ENCODE measurements at regions not wholly inside any gene's neighbourhood (a gene's known extent, or its start where the extent isn't known, plus 50 kb on each side); places are given as distances from the start of the nearest gene placed in this dataset.
"Not testable (repeated sequence)": the region's sequence is repeated elsewhere in the genome, so short reads cannot be mapped to it uniquely, and the experiment has no call there.

DNA sequence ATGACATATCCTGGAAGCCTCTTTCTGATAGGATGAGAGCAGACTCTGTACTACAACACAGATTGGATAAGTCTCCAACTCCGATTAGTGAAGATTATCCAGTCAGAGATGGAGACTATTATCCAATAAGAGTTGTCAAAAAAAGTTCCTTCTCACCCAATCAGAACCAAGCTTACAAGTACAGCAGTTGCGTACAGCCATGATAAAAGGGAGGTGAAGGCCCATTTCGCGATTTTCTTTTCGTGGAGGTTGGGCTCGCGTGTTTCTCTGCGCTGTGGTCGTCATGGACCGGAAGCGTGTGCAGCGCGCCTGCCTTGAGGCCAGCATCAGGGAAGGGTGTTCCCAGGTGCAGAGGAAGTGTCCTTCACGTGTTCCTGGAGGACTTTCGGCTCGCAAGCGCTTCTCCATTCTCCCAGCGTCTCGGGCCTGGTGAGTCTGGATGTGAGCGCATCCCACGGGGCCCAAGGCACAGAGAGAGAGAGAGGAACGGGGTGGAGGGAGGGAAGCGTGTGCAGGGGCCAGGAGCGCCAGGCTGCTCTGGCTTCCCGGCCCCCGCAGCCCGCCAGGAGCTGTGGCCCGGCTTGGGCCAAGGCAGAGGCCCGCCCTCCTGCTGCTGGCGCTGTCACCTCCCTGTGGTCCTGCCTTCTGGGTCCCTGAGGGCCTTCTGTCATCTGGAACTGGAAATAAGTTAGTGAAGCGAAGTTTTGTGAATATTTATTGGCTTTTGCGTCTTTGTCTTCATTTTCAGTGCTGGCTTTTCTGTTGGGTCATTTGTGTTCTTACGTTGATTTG is 53.9 kb downstream of the CDRT15L2 start:
- H3T11ph ChIP-seq (ENCODE audit: low read length); H3K4me1 ChIP-seq (ENCODE audit: insufficient read depth, low read length); H3K14ac ChIP-seq (ENCODE audit: insufficient read depth, low read length); H3K79me1 ChIP-seq (ENCODE audit: insufficient read depth, low read depth, low read length, poor library complexity, severe bottlenecking); H3K23me2 ChIP-seq (ENCODE audit: insufficient read length, low read depth, low read length, poor library complexity, severe bottlenecking); H3K4me3 Mint-ChIP-seq; H3K56ac ChIP-seq (ENCODE audit: insufficient read length, low read depth, low read length); H2BK120ac ChIP-seq (ENCODE audit: low read depth, low read length, poor library complexity, severe bottlenecking); H3K4me2 ChIP-seq (ENCODE audit: insufficient read depth, insufficient read length, low read length); H2BK5ac ChIP-seq (ENCODE audit: insufficient read length, low read length); H2AFZ ChIP-seq (ENCODE audit: low read length); H4K91ac ChIP-seq (ENCODE audit: insufficient read length, low read depth, low read length); H3K27ac ChIP-seq (ENCODE audit: insufficient read length, low read depth, low read length); H2BK20ac ChIP-seq (ENCODE audit: low read depth, low read length, poor library complexity, severe bottlenecking); H3K9ac ChIP-seq (ENCODE audit: extremely low read depth, insufficient read length, low read length); H3K4ac ChIP-seq (ENCODE audit: low read depth, low read length); H3K36me3 Mint-ChIP-seq (ENCODE audit: insufficient read depth in 1 of 3, low read depth in 3 of 3); H2BK15ac ChIP-seq (ENCODE audit: low read depth, low read length); H3K23ac ChIP-seq (ENCODE audit: insufficient read length, low read depth, low read length); H2BK12ac ChIP-seq (ENCODE audit: insufficient read length, low read depth, low read length); H2AK5ac ChIP-seq (ENCODE audit: insufficient read length, low read length); H3K9me3 ChIP-seq (ENCODE audit: control insufficient read depth, low read depth, low read length); DNase-seq; H3K18ac ChIP-seq (ENCODE audit: insufficient read length, low read depth, low read length); H3K9me3 Mint-ChIP-seq; H3K27me3 ChIP-seq (ENCODE audit: insufficient read depth, low read length); H4K8ac ChIP-seq (replicated peaks; ENCODE audit: insufficient read length, low read depth, low read length); H3K79me2 ChIP-seq (ENCODE audit: insufficient read depth, low read length); H4K5ac ChIP-seq (ENCODE audit: insufficient read length, low read depth, low read length); H3K4me1 Mint-ChIP-seq; H4K20me1 ChIP-seq (ENCODE audit: control insufficient read depth, insufficient read depth, insufficient read length); H3K27me3 Mint-ChIP-seq (ENCODE audit: low read depth): not testable (repeated sequence)
- no CpG with 5 or more reads among the region's 33 CpGs for WGBS (ENCODE audit: extremely low coverage, insufficient read length, low lambda C conversion rate)
- 0 out of 7 replicates have a peak overlapping the region, but pooled peaks of 1 of the 3 experiments have one; percentile 28 for H3K27ac Mint-ChIP-seq

DNA sequence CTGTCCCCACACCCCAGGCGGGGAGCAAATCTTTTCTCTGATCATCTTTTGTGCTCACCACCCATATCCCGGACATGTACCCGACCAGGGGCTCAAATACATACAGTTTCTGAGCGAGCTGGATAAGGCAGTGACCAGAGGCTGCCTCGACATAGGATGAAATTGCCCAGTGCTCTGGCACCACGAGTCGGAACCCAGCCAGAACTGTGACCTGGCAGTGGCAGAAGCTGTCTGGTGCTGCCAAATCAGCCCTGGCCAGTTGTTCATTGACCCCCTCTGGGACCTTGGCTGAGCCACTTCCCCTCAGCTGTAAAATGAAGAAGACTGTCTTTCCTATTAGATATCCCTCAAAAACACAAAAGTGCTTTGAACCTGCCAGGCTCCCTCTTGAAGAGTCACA is 60.6 kb downstream of the CDRT15L2 start:
- not testable (repeated sequence) for H2AK5ac ChIP-seq (ENCODE audit: insufficient read length, low read length); H3K79me1 ChIP-seq (ENCODE audit: insufficient read depth, low read depth, low read length, poor library complexity, severe bottlenecking); H3K27me3 ChIP-seq (ENCODE audit: insufficient read depth, low read length); H2BK12ac ChIP-seq (ENCODE audit: insufficient read length, low read depth, low read length); H2BK15ac ChIP-seq (ENCODE audit: low read depth, low read length); H3K9me3 Mint-ChIP-seq; H2BK20ac ChIP-seq (ENCODE audit: low read depth, low read length, poor library complexity, severe bottlenecking); H3K4me1 ChIP-seq (ENCODE audit: insufficient read depth, low read length); H3K4me2 ChIP-seq (ENCODE audit: insufficient read depth, insufficient read length, low read length); H4K5ac ChIP-seq (ENCODE audit: insufficient read length, low read depth, low read length); H2BK5ac ChIP-seq (ENCODE audit: insufficient read length, low read length); H4K8ac ChIP-seq (replicated peaks; ENCODE audit: insufficient read length, low read depth, low read length); H4K20me1 ChIP-seq (ENCODE audit: control insufficient read depth, insufficient read depth, insufficient read length); H3K23ac ChIP-seq (ENCODE audit: insufficient read length, low read depth, low read length); H3K9ac ChIP-seq (ENCODE audit: extremely low read depth, insufficient read length, low read length); H3T11ph ChIP-seq (ENCODE audit: low read length); H4K91ac ChIP-seq (ENCODE audit: insufficient read length, low read depth, low read length); H3K36me3 Mint-ChIP-seq (ENCODE audit: insufficient read depth in 1 of 3, low read depth in 3 of 3); H3K4me1 Mint-ChIP-seq; H2AFZ ChIP-seq (ENCODE audit: low read length); H3K23me2 ChIP-seq (ENCODE audit: insufficient read length, low read depth, low read length, poor library complexity, severe bottlenecking); DNase-seq; H3K27ac ChIP-seq (ENCODE audit: insufficient read length, low read depth, low read length); H3K79me2 ChIP-seq (ENCODE audit: insufficient read depth, low read length); H3K4me3 Mint-ChIP-seq; H3K14ac ChIP-seq (ENCODE audit: insufficient read depth, low read length); H3K4ac ChIP-seq (ENCODE audit: low read depth, low read length); H3K56ac ChIP-seq (ENCODE audit: insufficient read length, low read depth, low read length); H3K18ac ChIP-seq (ENCODE audit: insufficient read length, low read depth, low read length); H3K9me3 ChIP-seq (ENCODE audit: control insufficient read depth, low read depth, low read length); H2BK120ac ChIP-seq (ENCODE audit: low read depth, low read length, poor library complexity, severe bottlenecking); H3K27ac Mint-ChIP-seq; H3K27me3 Mint-ChIP-seq (ENCODE audit: low read depth)
- no CpG with 5 or more reads among the region's 7 CpGs for WGBS (ENCODE audit: extremely low coverage, insufficient read length, low lambda C conversion rate)

Data from H9 (cell line).